CD1c-positive myeloid dendritic cell (primary cell): ENCODE measurements at regions not wholly inside any gene's neighbourhood (a gene's known extent, or its start where the extent isn't known, plus 50 kb on each side); places are given as distances from the start of the nearest gene placed in this dataset.

ENCODE experiments used
- DNase-seq: peaks from one replicate; pipeline ENCODE4 v3.0.0-alpha.2; 2016; ENCODE audit errors: extremely low spot score

DNA sequence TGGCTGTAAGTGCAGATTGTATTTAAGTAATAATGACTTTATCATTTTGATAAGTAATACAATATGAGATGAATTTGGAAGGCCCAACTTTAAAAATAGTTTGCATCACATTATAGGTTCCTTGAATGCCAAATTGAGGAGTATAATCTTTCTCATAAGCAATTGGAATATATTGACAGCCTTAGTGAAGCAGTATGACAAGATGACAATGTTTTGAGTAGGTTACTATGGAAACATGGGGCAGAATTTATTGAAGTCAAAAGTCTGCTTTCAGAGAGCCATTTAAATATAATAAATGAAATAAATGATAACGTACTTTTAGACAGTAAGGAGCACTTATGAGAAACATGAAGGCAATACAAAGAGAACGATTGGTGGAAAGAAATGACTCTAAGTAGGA, 776.4 kb downstream of the TECRL start:
- no peak for DNase-seq

DNA sequence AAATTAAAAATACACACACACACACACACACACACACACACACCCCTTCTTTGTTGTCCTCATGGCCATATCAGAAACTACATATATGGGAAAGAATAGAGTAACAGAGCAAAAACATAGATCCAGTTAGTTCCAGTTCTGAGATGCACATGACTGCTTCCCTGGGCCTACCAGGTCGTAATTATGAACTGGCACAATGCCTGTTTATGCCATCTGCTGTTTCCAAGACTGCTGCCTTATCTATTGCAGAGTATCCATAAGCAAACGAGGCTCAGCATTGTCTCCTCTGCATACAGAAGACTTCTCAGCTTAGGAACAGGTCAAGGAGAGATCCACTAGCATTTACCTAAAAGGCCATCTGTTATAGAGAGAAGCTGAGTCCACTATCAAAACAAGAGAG, 789.0 kb downstream of the TECRL start:
- no peak for DNase-seq

DNA sequence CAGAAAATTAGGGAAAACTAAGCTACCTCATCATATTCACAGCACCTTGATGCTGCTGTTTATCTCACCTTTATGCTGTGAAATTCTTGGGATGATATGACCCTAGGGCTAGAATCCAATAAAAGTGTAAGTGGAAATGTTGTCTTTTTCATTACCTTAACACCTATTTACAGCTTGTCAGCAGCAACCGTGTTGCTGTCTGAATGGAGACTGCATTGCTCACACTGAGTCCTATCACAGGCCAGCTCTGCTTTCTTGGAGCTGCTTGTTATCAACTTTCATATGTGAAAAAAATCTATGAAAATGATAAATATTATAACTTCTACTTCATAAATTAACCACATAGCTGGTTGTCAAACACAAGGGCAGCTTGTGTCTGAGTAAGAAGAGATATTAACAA, 789.5 kb downstream of the TECRL start:
- DNase-seq: no peak

DNA sequence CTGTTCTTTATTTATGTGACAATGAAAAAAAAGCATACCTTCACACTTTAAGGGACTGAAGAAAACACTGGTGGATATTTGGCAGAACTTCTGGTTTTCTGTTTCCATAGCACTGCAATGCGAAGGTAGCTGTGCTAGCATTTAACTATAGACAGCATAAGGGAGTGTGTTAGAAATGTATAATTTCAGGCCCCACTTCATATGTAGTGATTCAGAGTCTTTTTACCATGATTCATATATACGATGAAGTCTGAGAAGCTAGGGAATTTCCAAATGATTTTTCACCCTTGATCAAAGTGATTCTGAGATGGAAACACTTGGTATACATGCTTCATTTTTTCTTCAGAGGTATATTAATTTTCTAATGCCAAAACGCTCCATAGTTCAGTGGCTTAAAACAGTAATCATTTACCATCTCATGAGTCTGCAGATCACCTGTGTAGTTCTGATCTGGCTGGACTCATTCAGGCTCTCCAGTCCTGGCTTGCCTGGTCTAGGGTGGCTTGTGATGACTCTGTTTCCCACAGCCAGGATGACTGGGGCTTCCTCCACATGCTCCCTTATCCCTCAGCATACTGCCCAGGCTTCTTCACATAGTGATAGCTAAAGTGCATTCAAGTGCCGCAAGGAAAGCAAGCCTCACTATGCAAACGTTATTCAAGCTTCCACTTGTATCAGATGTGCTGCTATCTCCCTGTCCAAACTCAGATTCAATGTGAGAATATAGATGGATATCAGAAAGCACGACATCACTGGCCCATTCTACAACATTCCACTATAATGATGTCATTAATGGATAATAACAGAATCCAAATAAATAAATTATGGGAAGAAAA, 790.1 kb downstream of the TECRL start:
- no peak for DNase-seq

DNA sequence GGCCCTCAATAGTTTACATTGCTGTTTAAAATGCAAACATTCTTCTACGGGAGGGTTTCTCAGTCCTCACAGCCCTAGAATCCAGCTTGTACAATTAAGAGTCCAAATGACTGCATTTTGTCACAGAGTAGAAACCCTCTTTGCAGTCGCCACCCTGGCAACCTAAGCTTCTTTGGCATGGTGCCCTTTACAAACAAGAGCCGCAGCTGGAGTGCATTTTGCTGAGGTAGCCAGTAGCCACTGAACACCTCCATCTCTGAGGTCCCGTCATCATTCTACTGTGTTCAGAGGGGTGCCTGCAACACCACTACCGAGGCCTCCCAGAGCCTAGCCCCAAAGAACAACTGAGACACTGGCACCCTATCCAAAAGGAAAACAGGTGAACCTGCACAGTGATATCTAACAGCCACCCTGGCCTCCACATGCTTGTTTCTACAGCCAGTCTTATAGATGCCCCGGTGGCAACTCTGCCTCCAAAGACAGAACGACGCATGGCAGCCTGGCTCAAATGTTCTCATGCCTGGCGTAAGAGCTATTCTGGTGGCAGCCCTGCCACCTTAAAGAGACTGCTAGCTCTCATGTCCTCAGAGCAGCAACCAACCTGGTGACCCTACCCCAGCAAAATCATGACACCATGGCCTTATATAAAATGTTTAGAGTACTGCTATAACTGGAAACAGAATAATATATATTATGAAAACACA, 801.9 kb downstream of the TECRL start:
- DNase-seq: no peak

DNA sequence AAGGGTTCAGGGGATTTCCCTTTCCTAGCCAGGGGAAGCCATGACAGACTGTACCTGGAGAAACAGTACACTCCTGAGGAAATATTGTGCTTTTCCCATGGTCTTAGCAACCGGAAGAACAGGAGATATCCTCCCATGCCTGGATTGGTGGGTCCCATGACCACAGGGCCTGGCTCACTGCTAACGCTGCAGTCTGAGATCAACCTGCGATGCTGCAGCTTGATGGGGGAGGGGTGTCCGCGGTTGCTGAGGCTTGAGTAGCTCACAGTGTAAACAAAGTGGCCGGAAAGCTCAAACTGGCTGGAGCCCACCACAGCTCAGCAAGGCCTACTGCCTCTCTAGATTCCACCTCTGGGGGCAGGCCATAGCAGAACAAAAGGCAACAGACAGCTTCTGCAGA, 819.5 kb downstream of the TECRL start:
- DNase-seq: no peak

DNA sequence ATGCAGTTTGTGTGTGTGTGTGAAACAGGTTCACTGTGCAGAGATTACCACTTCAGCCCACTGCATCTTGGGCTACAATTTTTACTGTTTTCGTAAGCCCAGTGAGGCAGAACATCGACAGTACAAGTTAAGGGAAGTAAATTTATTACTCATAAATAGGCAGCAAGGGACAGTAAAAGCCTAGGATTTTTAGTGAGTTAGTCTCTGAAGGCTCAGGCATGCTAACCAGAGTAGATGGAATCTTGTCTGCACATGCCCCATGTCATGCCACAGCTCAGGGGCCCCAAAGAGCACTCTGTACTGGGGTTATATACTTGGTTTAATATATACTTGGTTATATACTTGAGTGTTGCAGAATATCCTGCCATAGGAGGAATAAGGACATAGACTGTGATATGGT, 825.7 kb downstream of the TECRL start:
- no peak for DNase-seq

DNA sequence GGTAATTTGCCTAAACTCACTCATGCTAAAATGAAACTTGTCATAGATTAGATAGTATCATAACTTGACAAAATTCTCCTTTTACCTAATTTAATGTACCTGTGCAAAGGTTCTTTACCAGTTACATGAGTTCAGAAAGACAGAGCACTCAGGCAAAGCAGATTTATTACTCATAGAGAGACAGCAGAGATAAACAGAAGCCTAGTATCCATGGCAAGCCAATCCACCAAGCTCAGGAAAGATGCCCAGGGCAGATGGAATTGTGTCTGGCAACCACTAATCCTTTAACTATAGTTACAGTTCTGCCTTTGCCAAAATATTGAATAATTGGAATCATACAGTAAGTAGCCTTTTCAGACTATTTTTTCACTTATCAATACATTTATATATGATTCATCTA, 826.2 kb downstream of the TECRL start:
- no peak for DNase-seq

DNA sequence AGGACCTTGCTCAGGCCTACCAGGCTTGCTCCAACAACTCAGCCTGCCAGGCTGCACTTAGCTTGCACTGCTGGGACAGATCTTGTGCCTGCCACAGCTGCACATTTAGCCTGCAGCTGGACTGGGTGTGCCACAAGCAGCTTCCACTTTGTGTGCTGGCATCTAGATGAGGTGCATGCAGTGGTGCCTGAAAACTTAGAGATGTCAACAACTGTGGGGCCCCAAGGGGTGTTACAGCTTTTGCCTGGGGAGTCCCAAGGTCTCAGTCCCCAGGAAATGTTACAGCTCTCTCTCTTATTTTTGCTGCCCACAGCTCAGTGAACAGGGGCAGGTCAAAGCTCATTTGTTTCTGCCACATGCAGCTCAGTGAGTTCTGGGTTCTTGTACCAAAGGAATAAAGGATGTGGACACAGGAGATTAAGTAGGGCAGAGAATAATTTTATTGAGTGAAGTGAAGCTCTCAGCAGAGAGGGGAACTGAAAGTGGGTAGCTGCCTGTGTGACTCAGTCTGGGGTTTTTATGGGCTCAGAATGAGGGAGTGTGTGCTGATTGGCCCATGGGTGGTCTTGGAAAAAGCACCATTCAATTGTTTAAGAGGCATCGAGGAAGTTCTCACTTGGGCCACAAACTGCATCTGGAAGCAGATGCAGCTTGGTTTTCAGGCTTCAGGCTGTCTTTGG, 828.3 kb downstream of the TECRL start:
- no peak for DNase-seq

DNA sequence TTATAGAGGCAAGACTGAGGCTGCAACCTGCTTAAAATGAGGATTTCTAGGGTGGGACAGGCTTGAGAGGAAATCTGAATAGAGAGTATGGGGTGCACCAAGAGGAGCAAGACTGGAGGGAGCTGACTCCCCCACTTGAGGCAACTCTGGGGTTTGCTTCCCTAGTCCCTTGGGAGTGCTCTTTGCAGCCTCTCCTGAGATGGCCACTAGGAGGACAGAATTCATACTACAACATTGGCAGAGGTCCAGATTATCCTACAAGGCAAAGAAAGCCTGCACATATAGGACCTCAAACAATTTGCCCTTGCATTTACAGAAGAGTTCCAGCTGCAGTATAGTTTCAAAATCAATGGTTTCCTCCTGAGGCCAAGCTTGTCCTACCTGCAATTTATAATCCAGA, 830.9 kb downstream of the TECRL start:
- DNase-seq: no peak

DNA sequence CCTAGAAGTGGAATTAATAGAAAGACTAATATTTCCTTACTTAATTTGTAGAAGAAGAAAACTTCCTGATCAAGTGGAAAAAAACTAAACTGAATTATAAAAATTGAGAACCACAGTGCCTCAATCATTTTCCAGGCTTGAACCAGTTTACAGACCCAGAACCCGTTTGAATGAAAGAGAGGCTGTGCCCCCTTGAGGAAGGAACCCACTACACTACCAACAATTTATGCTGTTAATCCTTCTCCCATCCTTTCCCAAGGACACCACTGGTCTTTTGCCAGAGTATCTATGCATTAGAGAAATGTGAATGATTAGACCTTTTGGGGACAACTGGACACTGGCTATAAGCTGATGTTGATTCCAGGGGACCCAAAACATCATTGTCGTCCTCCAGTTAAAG, 842.6 kb downstream of the TECRL start:
- DNase-seq: no peak

DNA sequence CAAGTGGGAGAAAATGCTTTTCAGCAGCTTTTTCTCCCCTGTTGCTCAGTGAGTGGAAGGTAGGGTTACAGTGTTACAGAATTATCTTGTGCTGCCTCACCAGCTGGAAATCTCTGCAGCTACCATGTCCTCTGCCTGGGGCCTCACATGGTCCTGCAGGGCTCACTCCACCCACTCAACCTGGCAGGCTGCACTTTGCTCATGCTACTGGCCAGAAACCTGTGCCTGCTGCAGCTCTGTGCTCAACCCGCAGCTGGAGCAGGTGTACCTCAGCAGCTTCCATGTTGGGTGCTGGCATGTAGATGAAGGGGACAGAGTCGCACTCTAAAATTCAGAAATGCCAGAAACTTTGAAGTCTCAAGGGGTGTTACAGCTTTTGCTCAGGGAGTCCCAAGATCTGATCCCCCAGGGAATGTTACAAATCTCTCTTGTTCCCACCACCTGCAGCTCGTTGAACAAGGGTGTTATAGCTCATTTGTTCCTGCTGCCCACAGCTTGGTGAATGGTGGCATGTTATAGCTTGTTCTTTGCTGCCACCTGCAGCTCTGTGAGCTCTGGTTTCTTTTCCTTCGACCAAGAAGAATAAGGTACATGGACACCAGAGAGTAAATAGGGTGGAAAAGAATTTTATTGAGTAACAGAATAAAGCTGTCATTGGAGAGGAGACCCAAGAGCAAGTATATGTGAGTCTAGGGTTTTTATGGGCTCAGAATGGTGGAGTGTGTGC, 845.8 kb downstream of the TECRL start:
- no peak for DNase-seq

DNA sequence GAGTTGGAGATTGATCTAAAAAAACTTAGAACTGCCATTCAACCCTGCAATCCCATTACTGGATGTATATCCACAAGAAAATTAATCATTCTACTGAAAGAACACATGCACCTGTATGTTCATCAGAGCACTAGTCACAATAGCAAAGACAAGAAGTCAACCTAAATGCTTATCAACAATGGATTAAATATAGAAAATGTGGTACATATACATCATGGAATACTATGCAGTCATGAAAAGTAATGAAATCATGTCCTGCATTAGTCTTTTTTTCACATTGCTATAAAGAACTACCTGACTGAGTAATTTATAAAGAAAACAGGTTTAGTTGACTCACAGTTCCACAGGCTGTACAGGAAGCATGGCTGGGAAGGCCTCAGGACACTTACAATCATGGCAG, 850.5 kb downstream of the TECRL start:
- DNase-seq: no peak

DNA sequence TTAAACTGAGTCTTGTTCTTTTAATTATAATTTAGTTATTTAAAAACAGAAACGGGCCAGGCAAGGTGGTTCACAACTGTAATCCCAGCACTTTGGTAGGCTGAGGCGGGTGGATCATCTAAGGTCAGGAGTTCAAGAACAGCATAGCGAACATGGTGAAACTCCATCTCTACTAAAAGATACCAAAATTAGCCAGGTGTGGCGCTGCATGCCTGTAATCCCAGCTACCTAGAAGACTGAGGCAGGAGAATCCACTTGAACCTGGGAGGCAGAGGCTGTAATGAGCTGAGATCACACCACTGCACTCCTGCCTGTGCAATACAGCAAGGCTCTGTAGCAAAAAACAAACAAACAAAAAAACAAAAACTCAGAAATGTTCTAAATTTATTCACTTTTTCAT, 852.9 kb downstream of the TECRL start:
- DNase-seq: no peak

DNA sequence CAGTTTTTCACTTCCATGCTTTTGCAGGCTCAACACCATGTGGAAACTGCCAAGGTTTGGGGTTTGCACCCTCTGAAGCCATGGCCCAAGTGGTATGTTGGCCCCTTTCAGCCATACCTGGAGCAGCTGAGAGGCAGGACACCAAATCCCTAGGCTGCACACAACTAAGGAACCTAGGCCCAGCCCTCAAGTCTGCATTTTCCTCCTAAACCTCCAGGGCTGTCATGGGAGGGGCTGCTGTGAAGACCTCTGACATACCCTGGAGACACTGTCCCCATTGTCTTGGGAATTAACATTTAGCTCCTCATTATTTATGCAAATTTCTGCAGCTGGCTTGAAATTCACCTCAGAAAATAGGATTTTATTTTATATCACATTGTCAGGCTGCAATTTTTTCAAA, 856.1 kb downstream of the TECRL start:
- DNase-seq: no peak

DNA sequence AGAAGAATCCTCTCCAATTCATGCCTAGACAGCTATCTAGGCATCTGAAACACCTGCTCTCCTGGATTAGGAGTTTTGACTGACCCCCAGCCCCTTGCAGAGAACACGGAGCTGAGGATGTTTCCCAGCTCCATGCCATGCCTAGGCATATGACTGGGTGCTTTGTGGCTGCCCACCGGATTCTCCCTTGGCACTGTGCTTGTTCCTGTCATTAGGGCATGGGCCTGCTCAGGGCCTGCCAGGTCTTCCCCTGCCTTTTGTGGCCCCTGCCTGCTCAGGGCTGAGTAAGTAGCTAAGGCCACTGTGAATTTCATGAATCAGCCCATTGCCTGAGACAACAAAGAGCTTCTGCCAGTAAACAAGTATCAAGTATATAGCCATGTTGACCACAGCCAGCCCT, 867.4 kb downstream of the TECRL start:
- no peak for DNase-seq

DNA sequence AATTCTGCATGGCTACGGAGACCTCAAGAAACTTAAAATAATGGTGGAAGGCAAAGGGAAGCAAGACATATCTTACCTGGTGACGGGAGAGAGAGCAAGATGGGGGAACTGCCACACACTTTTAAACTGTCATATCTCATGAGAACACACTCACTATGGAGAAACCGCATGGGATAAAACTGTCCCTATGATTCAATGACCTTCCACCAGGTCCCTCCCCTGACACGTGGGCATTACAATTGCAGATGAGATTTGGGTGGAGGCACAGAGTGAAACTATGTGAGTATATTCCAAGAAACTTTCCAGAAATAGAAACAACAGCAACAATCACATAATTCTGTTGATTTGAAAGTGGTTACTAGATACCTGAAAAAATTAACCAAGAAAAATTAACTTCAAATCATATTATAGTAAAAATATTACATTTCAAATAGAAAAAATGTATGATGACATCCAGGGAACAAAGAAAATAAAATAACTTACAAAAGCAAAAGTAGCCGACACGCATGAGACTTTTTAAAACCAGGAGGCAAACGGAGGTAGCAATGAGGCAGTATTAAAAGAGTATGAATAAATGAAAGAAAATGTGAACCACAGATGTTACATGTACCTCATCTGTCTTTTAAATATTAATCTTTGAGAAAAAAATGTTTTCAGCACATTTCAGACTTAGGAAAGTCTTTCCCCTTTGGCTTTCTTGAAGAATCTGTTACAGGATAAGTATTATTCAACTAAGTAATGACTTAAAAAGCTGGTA, 879.5 kb downstream of the TECRL start:
- no peak for DNase-seq

DNA sequence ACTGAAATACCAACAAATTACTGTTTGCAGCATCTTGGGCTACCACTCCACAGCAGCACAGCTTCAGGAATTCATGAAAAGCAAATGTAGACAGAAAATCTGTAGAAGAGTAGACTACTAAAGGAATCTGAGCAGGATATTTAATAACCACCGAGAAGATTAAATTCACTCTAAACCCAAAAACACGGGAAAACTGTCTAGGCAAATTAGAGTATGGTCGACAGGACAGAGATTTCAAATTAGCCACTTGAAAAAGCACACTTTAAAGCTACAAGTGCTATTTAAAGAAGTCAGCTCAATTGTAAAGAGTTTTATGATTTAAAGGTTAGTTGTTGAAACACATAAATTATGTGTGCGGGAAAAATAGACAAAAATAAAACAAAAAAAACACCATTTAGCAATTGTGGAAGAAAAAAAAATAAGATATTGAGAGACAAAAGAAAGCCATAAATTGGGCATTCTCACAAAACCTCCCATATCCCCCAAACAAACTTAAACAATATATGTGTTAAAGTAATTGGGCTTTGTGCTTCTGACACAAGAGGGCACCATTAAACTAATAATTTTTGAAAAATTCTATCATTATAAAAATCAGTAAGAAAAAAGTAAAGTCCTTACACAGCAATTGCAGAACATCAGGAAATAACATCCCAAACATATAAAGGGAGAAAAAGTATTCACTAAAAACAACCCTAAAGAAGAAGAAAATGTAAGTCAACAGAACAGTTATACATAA, 880.8 kb downstream of the TECRL start:
- DNase-seq: no peak

DNA sequence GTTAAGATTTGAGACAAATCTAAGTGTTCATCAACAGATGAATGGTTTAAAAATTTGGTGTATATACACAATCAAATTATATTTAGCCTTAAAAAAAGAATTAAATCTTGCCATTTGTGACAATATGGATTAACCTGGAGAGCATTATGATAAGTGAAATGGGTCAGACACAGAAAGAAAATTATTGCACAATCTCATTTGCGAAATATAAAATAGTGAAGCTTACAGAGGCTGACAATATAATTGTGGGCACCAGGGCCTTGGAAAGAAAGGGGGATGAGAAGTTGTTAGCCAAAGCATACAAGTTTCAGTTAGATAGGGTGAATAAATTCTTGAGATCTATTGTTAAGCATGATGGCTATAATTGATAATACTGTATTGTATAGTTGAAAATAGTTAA, 883.0 kb downstream of the TECRL start:
- no peak for DNase-seq

DNA sequence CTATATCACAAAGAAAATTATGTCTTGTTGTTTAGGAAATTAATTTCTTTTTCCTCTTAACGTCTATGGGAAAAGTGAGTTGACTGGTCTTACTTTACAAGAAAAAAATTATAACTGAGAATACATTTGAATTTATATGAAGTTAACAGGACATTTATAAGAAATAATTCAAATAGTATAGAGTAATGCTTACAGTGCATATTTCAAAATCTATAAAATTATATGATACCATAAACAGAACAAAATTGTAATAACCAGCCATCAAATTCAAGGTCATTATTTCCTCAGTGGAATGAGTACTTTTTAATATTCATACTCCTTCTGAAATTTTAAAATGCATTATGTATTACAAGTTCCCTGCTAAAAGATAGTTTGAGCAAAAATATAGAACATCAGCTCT, 884.5 kb downstream of the TECRL start:
- DNase-seq: no peak
